Omental fat pad (tissue), 3 donors: ENCODE measurements at regions not wholly inside any gene's neighbourhood (a gene's known extent, or its start where the extent isn't known, plus 50 kb on each side); places are given as distances from the start of the nearest gene placed in this dataset.

ENCODE experiments used
- ATAC-seq: fragments of 150-250 bp; one replicate; pipeline ENCODE4 v1.9.1; 2016; ENCODE audit warnings: mild to moderate bottlenecking, moderate library complexity; ENCODE audit not compliant: low FRiP score
- DNase-seq: peaks from one replicate; pipeline ENCODE4 v3.0.0-alpha.2; 2019; ENCODE audit warnings: low spot score
- TF ChIP-seq, protein P1 (sequence below), 3 donors: fragments of 450-650 bp; IDR thresholded peaks; one replicate each; pipeline ENCODE4 v1.5.1; 2016 to 2017; ENCODE audit warnings: antibody characterized with exemption in 3 of 3, mild to moderate bottlenecking in 3 of 3, moderate library complexity in 2 of 3

DNA sequence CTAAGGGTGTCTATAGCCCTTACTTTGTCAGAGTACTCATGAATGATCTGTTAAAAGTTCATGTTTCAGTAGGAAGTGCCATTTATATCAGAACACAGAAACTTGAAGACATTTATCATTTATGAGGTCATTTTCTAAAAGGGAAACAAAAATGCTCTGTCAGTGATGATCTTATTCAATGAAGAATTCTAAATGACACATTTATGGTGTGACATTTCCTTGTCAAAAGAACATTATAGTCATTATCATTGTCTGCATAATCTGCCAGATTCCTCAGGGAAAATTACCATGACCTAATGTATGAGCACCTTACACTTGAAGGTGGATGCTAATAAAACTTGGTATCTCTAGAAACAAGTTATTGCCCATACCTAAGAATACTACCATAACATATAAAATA lies 853.8 kb upstream of the SLITRK6 start:
- TF ChIP-seq, protein P1, sequence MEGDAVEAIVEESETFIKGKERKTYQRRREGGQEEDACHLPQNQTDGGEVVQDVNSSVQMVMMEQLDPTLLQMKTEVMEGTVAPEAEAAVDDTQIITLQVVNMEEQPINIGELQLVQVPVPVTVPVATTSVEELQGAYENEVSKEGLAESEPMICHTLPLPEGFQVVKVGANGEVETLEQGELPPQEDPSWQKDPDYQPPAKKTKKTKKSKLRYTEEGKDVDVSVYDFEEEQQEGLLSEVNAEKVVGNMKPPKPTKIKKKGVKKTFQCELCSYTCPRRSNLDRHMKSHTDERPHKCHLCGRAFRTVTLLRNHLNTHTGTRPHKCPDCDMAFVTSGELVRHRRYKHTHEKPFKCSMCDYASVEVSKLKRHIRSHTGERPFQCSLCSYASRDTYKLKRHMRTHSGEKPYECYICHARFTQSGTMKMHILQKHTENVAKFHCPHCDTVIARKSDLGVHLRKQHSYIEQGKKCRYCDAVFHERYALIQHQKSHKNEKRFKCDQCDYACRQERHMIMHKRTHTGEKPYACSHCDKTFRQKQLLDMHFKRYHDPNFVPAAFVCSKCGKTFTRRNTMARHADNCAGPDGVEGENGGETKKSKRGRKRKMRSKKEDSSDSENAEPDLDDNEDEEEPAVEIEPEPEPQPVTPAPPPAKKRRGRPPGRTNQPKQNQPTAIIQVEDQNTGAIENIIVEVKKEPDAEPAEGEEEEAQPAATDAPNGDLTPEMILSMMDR (IDR thresholded peaks at IDR 0.05): no peak
- no peak for DNase-seq
- ATAC-seq: no peak

DNA sequence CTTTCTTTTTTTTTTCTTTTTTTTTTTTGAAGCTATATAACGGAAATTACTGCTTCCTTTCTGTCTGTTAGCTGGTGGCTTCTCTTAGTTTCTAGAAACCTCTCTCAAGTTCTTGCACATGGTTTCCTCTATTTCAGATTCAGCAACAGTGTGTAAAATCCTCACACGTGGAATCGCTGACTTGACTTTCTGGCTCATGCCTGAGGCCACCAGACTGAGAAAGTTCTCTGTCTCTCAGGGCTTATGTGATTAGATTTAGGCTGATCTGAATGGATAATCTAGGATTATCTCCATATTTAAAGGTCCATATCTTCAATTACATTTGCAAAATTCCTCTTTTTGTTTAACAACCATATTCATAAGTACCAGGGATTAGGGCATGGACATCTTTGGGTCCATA lies 856.3 kb upstream of the SLITRK6 start:
- TF ChIP-seq, protein P1 (IDR thresholded peaks at IDR 0.05): no peak
- DNase-seq (no peak), ATAC-seq (no peak)

DNA sequence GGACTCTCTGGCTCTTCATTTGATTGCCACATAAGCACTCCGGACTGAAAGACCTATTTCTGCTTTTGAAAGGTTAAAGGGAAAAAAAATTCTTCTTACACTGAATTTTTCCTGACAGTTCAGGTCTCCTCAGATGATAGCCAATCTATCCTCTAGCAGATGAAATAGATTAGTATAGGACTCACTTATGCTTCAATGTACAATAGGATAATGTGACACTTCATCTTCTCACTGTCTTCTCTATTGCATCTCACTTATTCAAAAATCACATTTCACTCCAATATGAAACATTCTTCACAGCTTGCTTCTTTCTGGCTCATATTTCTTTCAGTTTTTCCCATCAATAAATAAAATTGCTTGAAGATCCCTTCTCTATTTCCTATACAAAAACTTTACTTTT lies 860.9 kb upstream of the SLITRK6 start:
- ATAC-seq: no peak
- TF ChIP-seq, protein P1 (IDR thresholded peaks at IDR 0.05): no peak
- no peak for DNase-seq

DNA sequence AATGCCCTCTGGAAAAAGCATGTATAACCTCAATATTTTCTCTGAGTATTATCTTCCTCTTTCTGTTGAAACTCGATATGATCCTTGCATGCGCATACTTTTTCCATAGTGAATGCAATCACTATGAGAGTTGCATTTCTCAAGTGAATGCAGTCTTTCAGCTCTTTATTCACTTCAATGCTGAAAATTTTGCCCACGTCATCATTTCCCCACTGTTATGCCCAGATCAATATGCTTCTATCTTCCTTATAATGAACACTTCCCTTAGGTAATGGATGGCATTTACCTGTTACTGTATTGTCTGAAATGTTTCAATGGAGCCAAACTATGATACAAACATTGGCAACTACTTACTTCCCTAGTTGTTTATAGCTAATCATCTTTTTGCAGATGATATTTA lies 866.6 kb upstream of the SLITRK6 start:
- no peak for ATAC-seq
- TF ChIP-seq, protein P1 (IDR thresholded peaks at IDR 0.05): no peak

DNA sequence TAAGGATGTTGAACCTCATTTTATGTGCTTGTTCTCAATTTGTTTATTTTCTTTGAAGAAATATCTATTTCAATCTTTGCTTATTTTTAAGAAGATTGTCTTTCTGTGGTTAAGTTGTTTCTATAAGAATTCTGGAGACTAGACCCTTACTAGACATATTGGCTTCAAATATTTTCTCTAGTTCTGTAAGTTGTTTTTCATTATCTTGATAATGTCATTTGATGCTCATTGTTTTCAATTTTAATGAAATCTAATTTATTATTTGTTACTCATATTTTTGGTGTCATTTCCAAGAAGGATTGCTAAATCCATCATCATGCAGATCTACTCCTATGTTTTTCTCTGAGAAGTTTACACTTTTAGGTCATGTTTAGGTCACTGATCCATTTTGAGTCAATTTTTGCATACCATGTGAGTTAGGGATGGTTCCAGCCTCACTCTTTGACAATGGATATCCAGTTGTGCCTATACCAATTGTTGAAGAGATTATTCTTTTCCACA lies 874.8 kb upstream of the SLITRK6 start:
- no peak for ATAC-seq
- no peak for DNase-seq

More for the DNA sequence above, 866.6 kb upstream of the SLITRK6 start:
- no peak for DNase-seq

DNA sequence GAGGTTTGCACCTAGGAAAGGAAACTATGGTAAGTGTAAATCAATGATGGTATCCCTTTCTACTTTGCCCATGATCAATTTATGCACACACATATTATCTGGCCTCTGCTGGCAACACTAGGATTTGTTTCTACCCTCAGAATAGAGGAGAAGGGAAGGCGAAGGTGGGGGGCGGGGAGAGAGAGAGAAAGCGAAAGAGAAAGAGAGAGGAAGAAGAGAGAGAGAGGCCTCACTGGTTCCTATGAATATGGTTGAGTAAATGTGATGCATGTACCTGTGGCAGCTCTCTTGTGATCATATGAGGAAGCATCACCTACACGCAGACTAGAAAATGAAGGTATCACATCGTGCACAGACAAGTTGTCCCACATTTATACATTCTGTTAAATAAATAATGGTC lies 882.0 kb upstream of the SLITRK6 start:
- DNase-seq: no peak
- no peak for ATAC-seq
- TF ChIP-seq, protein P1 (IDR thresholded peaks at IDR 0.05): no peak

More for the DNA sequence above, 874.8 kb upstream of the SLITRK6 start:
- TF ChIP-seq, protein P1 (IDR thresholded peaks at IDR 0.05): no peak

DNA sequence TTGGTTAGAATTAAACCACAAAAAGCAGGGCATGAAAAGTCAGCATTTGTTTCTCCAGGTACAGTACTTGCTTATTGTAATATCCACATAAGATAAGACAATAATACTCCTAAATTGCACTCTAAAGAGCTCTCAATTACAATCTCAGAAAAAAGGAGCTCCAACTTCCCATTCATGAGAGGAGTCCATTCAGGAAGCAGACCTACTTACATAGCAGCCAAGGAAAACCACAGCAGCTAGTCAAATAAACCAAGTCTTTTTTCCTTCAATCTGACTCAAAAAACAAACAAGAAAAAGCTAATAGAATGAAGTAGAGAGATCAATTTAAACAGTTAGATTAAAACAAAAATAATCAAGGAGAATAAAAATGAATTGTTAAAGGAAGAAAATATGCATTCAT lies 885.2 kb upstream of the SLITRK6 start:
- ATAC-seq (no peak), DNase-seq (no peak)
- TF ChIP-seq, protein P1 (IDR thresholded peaks at IDR 0.05): no peak
